NCI-H82 treated with DMSO at 0.1 percent for 48 hours (cell line): ENCODE measurements at regions not wholly inside any gene's neighbourhood (a gene's known extent, or its start where the extent isn't known, plus 50 kb on each side); places are given as distances from the start of the nearest gene placed in this dataset.

Experiments
- DNase-seq: peaks from one replicate; lab custom pipeline; 2025; ENCODE audit not compliant: unreplicated experiment; lab: John Stamatoyannopoulos, UW

DNA sequence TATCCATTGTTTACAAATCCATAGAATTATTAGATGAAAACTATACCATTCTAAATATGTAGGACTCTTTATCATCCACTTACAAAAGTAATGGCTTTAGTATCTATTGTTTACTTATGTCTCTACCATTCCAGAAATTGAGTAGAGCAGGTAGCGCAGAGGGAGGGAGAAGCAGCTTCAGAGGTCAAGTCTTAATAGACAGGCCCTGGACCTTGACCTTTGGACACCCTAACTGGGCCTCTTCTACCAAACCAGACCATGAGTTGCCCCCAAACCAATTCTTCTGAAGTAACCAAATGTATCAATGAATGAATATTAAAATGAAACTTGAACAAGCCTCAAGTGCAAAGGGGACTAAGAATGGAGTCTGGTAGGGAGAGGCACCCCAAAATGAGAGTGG lies 124.9 kb upstream of the ANKRD55 start:
- DNase-seq = no peak

GRCh38 chr5:56357426-56357825 lies 124.3 kb upstream of the ANKRD55 start:
- no peak for DNase-seq

DNA sequence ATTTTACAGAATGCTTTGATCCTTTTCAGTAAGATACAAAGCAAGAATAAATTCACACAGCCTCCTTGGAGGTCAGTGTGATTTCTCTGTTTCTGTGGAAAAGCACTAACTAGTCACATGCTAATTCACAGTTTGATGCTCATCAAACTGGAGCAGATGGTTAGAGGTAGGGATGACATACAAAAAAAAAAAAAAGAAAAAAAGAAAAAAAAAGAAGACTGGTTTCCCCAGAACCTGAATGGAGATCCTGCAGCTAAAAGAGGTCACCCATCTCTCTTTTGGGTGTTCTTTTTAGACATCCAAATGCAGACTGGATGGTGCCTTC lies 123.7 kb upstream of the ANKRD55 start:
- no peak for DNase-seq

- no peak for DNase-seq
Observed at GRCh38 chr5:56356121-56356835, 123.1 kb upstream of the ANKRD55 start.

DNA sequence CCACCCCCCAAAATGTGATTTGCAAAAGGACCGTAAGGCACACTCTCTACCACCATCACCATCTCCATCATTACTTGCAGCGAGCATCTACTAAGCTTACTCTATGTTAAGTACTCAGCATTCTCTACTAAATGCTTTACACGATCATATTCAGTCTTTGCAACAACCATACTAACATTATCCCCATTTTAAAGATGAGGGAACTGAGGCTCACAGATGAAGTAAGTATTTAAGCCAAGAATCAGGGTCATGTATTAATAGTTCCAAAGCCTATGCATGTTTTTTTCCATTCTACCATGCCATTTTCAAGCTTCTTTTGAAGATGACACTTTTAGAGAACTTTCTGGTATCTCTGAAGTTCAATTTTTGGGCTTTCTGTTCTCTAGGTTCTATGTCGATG lies 121.7 kb upstream of the ANKRD55 start:
- DNase-seq = no peak

DNA sequence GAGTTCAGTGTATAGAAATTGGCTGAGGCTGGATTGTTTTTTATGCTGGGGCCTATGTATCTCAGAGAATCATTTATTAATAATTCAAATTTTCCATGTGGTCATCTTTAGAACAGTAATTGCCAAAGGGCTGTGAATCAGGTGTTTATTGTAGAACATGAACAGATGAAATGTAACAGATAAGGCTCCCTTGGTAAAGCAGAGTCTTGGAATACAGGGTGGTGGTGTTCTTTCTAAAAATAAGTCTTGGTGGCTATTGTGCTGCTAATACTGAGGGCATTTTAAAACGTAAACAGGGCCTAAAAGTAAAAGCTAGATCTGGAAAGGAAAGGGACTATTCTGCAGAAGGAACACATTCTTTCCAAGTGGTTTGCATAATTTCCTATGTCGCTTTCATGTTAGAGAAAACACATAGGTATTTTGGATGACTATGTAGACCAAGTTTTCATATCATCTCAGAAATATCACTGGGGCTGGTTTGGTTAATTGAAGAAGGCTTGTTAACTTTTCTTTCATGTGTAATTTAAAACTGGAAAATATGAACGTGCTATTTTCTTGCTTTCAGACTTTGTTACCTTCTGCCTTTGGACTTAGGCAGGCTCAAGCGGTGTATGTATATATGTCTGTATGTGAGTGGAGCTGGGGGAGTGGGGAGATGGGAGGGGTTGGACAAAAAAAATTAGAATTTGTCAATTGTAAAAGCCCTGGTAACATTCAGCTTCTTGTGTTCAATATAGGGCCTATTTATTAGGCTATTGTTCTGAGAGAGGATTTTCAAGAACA lies 119.9 kb upstream of the ANKRD55 start:
- no peak for DNase-seq

- no peak for DNase-seq
Observed at GRCh38 chr5:56350597-56351170, 117.6 kb upstream of the ANKRD55 start.

GRCh38 chr5:56350011-56350596 lies 117.0 kb upstream of the ANKRD55 start:
- DNase-seq = no peak

- DNase-seq = no peak
Observed at GRCh38 chr5:56349461-56349860, 116.3 kb upstream of the ANKRD55 start.

GRCh38 chr5:56346741-56347535 lies 113.8 kb upstream of the ANKRD55 start:
- DNase-seq = no peak

GRCh38 chr5:56346044-56346710 lies 113.0 kb upstream of the ANKRD55 start:
- no peak for DNase-seq

- DNase-seq = no peak
Observed at GRCh38 chr5:56345352-56345751, 112.2 kb upstream of the ANKRD55 start.

DNA sequence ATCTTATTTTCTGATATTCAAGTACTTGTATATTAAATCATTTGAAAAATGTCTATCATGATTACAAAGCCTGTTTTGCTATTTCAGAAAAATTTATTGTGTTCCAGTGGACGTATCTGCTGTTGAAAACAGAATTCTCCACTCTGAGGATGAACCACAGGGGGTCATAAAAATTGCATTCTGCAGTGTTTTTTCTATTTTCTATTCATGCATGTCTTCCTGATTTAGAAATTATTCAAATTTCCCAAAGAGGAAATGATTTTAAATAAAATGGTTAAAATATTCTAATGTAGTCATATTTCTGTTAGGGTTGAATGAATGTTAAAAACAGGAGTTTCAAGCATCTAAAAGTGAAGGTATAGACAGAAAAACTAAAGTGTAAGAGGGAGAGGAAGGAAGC lies 111.5 kb upstream of the ANKRD55 start:
- DNase-seq = no peak

DNA sequence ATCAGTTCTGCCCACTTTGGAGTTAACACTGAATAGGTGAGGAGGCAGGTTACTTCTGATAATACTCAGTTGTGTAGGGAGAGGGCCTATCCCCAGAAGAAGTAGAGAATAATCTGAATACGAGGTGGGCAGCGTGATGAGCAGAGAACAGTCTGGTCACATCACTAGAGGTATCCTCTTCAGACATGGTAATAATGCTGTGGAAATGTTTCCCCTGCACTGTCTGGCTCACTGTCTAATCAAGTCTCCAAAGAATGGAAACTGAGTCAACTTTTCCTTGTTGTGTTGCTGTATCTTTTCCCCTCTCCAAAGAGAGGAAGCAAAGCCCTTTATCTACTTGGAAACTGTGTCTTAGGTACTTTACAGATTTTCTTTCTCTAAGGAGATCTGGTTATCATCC lies 110.9 kb upstream of the ANKRD55 start:
- no peak for DNase-seq

GRCh38 chr5:56342616-56343015 lies 109.5 kb upstream of the ANKRD55 start:
- DNase-seq = no peak

- DNase-seq = no peak
Observed at GRCh38 chr5:56340196-56340980, 107.3 kb upstream of the ANKRD55 start.

DNA sequence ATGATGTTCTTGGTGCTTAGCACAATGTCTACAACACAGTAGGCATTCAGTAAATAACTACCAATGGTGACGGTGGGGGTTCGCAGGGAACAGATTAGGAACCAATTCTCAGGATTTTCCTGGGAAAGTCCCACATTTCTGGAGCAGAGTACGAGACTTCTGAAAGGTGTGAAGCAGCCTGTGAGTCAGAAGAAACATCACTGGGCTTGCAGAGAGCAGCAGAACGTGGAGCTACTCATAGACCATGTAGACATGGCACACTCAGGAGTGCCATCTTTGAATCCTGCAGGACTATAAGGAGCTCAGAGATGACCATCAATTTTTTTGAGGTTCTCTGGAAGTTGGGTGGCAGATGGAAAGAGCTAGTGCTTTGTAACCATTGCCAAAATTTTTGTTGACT lies 106.6 kb upstream of the ANKRD55 start:
- DNase-seq = no peak

GRCh38 chr5:56337715-56338319 lies 104.7 kb upstream of the ANKRD55 start:
- no peak for DNase-seq

GRCh38 chr5:56335212-56335611 lies 102.1 kb upstream of the ANKRD55 start:
- DNase-seq = no peak

DNA sequence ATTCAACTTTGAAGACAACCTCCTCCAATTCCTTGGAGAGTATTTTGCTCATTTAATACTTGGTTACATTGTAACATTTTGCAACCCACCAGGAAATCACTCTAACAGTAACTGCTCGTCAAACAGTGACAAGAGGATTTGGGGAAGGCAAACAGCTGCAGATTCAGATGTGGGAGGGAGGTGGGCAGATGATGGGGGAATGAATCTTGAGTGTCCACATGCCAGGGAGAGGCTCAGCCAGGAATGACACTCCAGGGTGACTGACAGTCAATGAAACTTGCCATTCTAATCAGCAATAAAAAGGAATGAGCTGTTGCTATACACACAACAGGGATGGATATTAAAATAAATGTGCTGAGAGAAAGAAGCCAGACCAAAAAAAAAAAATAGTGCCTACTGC lies 97.7 kb upstream of the ANKRD55 start:
- no peak for DNase-seq
